Central memory CD8-positive, alpha-beta T cell (primary cell): ENCODE measurements at regions not wholly inside any gene's neighbourhood (a gene's known extent, or its start where the extent isn't known, plus 50 kb on each side); places are given as distances from the start of the nearest gene placed in this dataset.

ENCODE experiments used
- ATAC-seq: fragments of 150-1000 bp; cut with Tn5 transposase; replicated peaks from 2 replicates; pipeline ENCODE4 v1.10.0; 2022; ENCODE audit warnings: mild to moderate bottlenecking, moderate FRiP score, moderate number of reproducible peaks; ENCODE audit not compliant: poor library complexity, severe bottlenecking; ENCODE audit errors: extremely low read depth
- DNase-seq, 2 donors: peaks; one replicate each; pipeline ENCODE4 v3.0.0; 2021; ENCODE audit warnings: low spot score in 2 of 2
- H3K27ac Mint-ChIP-seq: one replicate; pipeline ENCODE4 v1.8.0; 2022; ENCODE audit warnings: low read depth, mild to moderate bottlenecking, moderate library complexity, mixed read lengths
- H3K27me3 Mint-ChIP-seq: one replicate; pipeline ENCODE4 v1.8.0; 2022; ENCODE audit warnings: mixed read lengths
- H3K36me3 Mint-ChIP-seq: one replicate; pipeline ENCODE4 v1.8.0; 2022; ENCODE audit warnings: mild to moderate bottlenecking, moderate library complexity, mixed read lengths; ENCODE audit not compliant: insufficient read depth
- H3K4me1 Mint-ChIP-seq: one replicate; pipeline ENCODE4 v1.8.0; 2022; ENCODE audit warnings: mixed read lengths
- H3K4me3 Mint-ChIP-seq: one replicate; pipeline ENCODE4 v1.8.0; 2022; ENCODE audit warnings: mild to moderate bottlenecking, moderate library complexity, mixed read lengths
- H3K9me3 Mint-ChIP-seq: one replicate; pipeline ENCODE4 v1.8.0; 2022; ENCODE audit warnings: mixed read lengths

DNA sequence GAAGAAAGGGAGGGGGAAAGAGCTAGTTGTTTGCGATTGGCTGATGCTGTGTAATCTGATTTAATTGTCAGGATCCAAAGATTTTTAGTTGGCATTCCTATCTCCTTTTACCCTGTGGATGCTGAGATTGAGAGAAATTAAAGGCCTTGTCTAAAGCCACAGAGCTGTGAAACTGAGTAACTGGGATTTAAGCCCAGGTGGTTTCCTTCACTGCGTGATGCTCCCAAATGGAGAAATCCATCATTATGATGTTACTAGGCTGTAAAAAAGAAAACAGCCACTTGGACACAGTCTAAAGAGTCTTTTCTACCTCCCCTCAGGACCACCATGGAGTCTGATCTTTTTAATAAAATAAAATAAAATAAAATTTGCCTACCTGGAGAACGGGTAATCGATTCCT is 883.0 kb upstream of the NR2F2 start:
- Mint-ChIP-seq H3K27me3 (peaks cover 6% of the 10 kb centered on the region), H3K9me3 (no peaks in the 10 kb centered on the region), H3K4me1 (peaks cover 32% of the 10 kb centered on the region), H3K4me3 (peak overlapping the region; percentile 48), H3K27ac (peak overlapping the region; percentile 11), H3K36me3 (peaks cover 7% of the 10 kb centered on the region)
- no peak for DNase-seq
- no peak for ATAC-seq

DNA sequence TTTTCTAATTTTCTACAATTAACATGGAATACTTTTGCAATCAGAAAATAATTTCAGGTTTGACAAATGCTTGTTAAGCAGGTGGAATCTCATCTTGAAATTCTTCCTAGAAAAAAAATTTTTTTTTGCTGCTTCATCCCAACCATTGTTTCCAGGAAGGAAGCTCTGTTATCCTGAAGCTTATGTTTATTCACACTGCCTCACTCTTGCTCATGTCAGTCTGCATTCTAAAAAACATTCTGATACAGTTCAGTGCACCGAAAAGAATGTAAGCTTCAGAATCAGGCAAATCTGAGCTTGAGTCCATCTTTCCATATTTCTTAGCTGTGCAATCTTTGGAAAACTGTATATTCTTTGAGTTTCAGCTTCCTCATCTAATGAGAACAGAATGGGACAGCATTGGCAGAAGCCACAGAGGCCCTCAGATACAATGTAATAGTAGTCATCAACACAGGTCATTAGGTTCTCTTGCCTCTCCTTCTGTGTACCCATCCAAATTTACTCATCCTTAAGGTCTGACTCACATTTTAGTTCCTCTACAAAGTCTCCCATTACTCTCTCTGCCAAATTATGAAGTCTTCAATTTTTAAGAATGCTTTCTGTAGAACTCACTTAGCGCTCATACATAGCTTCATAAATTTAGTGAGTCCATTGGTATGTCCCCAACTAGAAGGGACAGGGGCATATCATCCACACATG is 881.8 kb upstream of the NR2F2 start:
- DNase-seq (no peak), ATAC-seq (no peak)
- Mint-ChIP-seq H3K4me3 (no peak overlapping the region), H3K27me3 (no peaks in the 10 kb centered on the region), H3K27ac (no peak overlapping the region), H3K9me3 (no peaks in the 10 kb centered on the region), H3K36me3 (peaks cover 7% of the 10 kb centered on the region), H3K4me1 (peaks cover 25% of the 10 kb centered on the region)

DNA sequence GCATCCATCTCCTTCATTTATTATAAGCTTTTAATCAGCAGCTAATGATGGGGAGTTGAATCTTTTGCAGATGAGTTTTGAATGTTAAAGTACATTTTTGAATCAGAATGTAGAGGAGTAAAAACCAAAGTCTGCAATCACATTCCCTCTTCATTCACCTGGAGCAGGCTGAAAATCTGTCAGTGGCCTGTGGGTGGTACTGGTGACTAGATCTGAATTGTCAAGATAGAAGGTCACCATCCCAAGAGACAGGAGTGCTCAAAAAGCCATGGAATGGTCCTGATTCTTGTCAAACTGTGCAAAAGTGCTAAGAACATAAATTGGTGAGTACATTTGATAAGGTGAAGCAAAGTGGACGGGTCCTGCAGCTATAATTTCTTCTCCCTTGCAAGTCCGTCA is 881.3 kb upstream of the NR2F2 start:
- Mint-ChIP-seq H3K36me3 (peaks cover 7% of the 10 kb centered on the region), H3K4me1 (peaks cover 25% of the 10 kb centered on the region), H3K27ac (no peak overlapping the region), H3K4me3 (no peak overlapping the region), H3K27me3 (no peaks in the 10 kb centered on the region), H3K9me3 (no peaks in the 10 kb centered on the region)
- ATAC-seq (no peak), DNase-seq (no peak)

DNA sequence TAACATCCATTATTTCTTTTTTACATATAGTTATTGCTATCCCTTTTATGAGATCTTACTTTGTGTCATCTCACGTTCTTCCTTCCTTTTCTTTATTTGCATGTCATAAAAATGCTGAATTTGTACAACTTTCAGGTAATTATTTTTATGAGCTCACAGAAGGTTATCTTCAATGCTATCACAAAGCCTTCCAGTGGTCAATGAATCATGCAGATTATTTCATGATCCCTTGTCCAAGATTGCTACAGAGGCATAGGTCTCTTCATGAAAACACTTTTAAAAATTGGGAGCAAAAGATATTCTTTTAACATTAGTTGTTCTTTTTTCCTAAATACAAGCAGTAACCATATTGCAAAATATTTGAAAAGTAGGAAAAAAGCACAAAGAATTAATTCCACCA is 880.1 kb upstream of the NR2F2 start:
- H3K4me3 Mint-ChIP-seq, result no peak overlapping the region
- DNase-seq (no peak), ATAC-seq (no peak)
- peaks cover 5% of the 10 kb centered on the region for H3K36me3 Mint-ChIP-seq
- H3K9me3 Mint-ChIP-seq, result peaks cover 5% of the 10 kb centered on the region
- H3K27ac Mint-ChIP-seq, result no peak overlapping the region
- H3K4me1 Mint-ChIP-seq, result peaks cover 27% of the 10 kb centered on the region
- H3K27me3 Mint-ChIP-seq, result no peaks in the 10 kb centered on the region

DNA sequence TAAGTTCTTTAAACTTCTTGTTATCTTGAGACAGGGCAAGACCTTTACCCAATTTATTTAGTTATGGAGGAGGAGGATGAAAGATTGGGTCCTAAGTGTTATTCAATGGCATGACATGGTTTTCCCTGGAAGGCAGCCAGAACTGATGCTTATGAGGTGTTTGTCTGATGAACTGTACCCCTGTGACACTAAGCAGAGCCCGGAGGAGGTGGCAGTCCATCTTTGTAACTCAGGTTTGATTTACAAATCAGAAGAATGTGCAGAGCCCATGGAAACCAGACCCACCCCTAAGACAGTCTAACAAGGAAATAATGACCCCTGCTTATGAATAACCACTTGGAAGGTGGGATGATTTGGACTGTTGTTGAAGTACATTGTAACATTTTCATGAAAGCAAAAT is 878.6 kb upstream of the NR2F2 start:
- Mint-ChIP-seq H3K27ac (no peak overlapping the region), H3K4me1 (peaks cover 26% of the 10 kb centered on the region), H3K27me3 (no peaks in the 10 kb centered on the region), H3K9me3 (peaks cover 5% of the 10 kb centered on the region), H3K4me3 (no peak overlapping the region), H3K36me3 (peaks cover 2% of the 10 kb centered on the region)
- ATAC-seq (no peak), DNase-seq (no peak)

DNA sequence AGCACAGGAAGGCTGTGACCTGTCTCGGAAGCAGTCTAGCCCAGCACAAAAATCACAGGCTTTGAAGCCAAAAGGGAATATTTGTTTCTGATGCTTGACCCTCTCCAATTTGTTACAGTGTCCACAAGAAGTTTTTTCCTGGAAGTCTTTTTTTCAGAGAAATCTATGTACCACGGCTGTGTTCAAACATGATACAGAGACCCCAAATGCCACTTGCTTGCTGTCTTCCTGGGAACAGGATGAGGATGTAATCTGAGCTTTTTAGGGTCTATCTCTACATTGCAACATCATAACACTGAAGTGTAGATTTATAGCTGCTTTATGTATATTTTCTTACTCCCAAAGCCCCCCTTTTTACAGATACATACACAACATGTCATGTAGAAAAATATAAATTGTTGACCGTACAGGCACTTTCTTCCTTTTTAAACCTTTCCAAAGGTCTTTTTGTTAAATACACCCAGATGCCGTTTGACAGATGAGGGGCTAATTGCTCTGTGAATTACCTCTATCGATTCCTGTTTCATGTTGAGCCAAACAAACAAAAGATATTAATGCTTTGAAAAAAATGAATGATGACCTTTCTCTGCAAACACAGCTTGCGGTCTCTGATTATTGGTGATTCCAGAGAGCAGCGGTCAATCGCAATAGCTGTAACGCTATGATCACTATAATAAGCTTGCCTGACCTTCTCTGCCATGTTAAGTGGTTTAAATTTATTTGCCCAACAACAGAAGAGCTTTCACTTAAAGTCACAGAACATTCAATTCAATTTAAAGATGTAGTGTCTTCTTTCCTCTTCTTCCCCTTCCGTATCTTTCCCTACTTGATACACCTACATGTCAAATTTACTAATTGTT is 875.9 kb upstream of the NR2F2 start:
- no peak overlapping the region for H3K4me3 Mint-ChIP-seq
- peaks cover 17% of the 10 kb centered on the region for H3K4me1 Mint-ChIP-seq
- ATAC-seq, result no peak
- no peaks in the 10 kb centered on the region for H3K36me3 Mint-ChIP-seq
- DNase-seq, result no peak
- H3K27ac Mint-ChIP-seq, result no peak overlapping the region
- peaks cover 5% of the 10 kb centered on the region for H3K9me3 Mint-ChIP-seq
- no peaks in the 10 kb centered on the region for H3K27me3 Mint-ChIP-seq

DNA sequence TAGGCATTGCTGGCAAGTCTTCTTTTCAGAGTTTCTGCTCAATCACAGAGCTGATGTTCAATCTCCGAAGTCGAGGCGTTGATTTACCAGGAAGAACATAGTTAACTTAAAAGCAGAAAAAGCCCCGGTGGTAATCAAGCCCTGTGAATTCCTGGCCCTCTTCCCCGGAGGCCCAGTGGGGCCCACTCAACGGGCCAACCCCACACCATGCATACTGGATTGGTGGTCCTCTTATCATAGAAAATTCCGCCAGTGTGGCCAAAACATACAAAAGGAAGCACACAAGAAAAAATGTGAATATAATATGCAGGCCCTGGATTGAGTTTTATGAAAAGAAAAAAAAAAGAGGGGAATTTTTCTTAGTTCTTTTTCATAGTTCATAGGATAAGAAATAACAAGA is 873.0 kb upstream of the NR2F2 start:
- Mint-ChIP-seq H3K27ac (no peak overlapping the region), H3K36me3 (no peaks in the 10 kb centered on the region), H3K4me1 (peaks cover 17% of the 10 kb centered on the region), H3K4me3 (no peak overlapping the region), H3K9me3 (peaks cover 5% of the 10 kb centered on the region), H3K27me3 (no peaks in the 10 kb centered on the region)
- ATAC-seq (no peak), DNase-seq (no peak)

DNA sequence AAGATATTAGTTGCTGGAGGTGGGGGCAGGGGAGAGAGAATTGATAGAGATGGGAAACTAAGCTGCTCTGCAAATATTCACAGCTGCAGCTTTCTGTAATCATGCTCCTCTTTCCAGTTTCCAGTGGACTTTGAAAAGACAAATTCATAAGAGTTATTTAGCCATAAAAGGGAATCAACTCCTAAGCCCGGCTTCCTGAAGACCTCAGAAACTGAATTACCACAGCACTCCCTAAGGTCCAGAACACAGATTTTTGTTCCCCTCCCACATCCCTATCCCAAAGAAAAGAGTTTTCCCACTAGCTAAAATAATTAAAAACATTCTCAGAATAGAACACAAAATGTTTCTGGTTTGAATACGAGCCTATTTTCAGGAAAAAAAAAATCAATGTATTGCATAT is 871.8 kb upstream of the NR2F2 start:
- no peak overlapping the region for H3K27ac Mint-ChIP-seq
- H3K4me3 Mint-ChIP-seq, result no peak overlapping the region
- H3K27me3 Mint-ChIP-seq, result no peaks in the 10 kb centered on the region
- DNase-seq (no peak), ATAC-seq (no peak)
- peaks cover 5% of the 10 kb centered on the region for H3K9me3 Mint-ChIP-seq
- H3K4me1 Mint-ChIP-seq, result peaks cover 17% of the 10 kb centered on the region
- H3K36me3 Mint-ChIP-seq, result no peaks in the 10 kb centered on the region

DNA sequence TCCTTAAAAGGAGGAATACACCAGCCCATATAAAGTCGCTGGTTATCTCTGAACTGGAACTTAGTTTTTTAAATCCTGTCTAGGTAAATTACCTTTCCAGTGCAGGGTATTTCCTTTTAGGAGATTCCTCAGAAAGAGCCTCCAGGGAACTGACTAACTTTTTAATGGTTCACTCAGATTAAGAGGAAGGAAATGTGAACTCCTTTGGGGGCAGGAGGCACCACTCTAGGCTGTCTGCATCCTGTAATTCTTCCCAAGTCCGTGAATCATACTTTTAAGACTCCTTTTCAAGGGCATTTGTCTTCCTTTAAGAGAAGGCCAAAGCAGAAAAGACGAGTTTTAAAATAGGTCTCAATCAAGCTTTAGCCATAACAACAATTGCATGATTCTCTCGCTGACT is 871.2 kb upstream of the NR2F2 start:
- H3K4me3 Mint-ChIP-seq, result no peak overlapping the region
- H3K27ac Mint-ChIP-seq, result no peak overlapping the region
- no peak for ATAC-seq
- H3K27me3 Mint-ChIP-seq, result no peaks in the 10 kb centered on the region
- no peak for DNase-seq
- peaks cover 5% of the 10 kb centered on the region for H3K9me3 Mint-ChIP-seq
- H3K4me1 Mint-ChIP-seq, result peaks cover 17% of the 10 kb centered on the region
- no peaks in the 10 kb centered on the region for H3K36me3 Mint-ChIP-seq

DNA sequence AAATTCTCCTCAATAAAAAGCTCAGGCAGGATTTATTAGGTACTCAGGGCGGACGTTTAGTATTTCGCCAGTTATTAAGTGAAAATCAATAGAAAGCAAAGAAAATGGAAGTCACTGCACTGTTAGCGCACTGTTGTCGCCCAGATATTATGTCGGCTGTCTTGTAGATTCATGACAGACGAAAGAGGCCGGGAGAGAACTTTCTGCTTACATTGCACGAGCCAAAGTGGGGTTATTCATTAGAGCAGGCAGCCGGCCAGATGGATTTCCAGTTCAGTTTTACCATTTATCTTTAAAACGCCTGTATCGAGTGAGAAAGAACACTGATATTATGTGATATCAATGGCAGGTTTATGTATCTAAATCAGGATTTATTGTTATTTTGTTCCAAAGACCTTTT is 866.0 kb upstream of the NR2F2 start:
- no peaks in the 10 kb centered on the region for H3K36me3 Mint-ChIP-seq
- no peaks in the 10 kb centered on the region for H3K4me1 Mint-ChIP-seq
- no peak overlapping the region for H3K4me3 Mint-ChIP-seq
- no peak for DNase-seq
- H3K9me3 Mint-ChIP-seq, result no peaks in the 10 kb centered on the region
- H3K27ac Mint-ChIP-seq, result no peak overlapping the region
- H3K27me3 Mint-ChIP-seq, result no peaks in the 10 kb centered on the region
- ATAC-seq, result no peak

DNA sequence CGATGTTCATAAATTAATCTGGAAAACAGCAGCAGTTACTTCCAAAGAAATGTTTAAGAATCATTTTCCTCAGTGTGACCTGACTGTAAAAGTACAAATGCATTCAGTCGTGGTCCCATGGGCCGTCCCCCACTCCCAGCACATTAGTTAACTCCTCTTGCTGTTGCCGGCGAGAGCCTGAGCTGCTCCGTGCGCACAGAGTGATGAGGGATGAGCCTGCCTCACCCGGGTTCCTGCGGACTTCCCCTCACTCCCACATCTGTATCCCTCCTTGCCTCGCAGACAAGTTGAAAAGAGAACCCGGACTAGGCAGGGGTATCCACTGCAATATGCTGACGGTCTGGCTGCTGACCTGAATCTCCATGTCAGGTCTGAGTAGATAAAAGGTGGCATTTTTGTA is 861.7 kb upstream of the NR2F2 start:
- H3K4me3 Mint-ChIP-seq, result no peak overlapping the region
- no peaks in the 10 kb centered on the region for H3K36me3 Mint-ChIP-seq
- H3K27ac Mint-ChIP-seq, result no peak overlapping the region
- ATAC-seq, result no peak
- H3K4me1 Mint-ChIP-seq, result no peaks in the 10 kb centered on the region
- H3K27me3 Mint-ChIP-seq, result no peaks in the 10 kb centered on the region
- no peak for DNase-seq
- no peaks in the 10 kb centered on the region for H3K9me3 Mint-ChIP-seq

DNA sequence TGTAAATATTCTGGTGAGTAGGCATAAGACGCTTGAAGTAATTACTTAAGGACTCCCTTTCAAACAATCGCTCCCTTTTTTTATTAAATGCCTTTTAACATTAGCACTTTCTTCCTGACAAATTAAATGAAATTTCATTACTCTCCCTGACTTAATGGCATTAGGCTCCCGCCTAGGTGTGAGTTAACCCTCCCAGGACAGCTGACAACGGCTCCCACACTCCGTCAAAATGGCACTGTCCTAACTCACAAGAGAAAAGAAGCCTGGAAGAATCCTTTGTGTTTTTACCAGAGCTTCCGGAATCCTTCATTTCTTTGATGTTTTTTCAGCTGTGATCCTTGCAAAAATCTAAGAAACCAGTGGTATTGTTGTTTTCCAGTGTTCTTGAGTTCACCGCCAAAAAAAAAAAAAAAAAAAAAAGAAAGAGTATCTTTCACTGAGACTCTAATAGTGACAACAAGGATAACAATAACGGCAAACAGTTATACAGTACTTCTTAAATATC is 861.0 kb upstream of the NR2F2 start:
- no peak overlapping the region for H3K4me3 Mint-ChIP-seq
- no peaks in the 10 kb centered on the region for H3K27me3 Mint-ChIP-seq
- ATAC-seq (no peak), DNase-seq (no peak)
- no peak overlapping the region for H3K27ac Mint-ChIP-seq
- H3K36me3 Mint-ChIP-seq, result no peaks in the 10 kb centered on the region
- no peaks in the 10 kb centered on the region for H3K9me3 Mint-ChIP-seq
- H3K4me1 Mint-ChIP-seq, result no peaks in the 10 kb centered on the region

DNA sequence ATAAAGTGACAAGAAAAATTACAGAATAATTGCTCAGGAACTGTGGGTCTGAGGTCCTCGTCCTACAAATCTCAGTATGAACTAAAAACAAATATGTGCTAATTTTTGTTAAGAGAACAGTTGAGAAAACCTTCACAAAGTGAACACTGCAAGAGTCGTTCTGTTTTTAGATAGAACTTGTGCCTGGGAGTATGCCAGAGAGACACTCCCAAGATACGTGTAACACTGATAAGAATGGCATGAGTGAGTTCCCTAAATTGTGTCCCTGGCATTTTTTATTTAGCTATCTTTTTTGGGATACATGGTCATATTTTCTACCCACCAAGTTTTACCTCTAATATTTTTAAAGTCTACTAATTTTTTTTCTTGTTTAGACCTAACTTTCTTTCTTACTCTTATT is 860.0 kb upstream of the NR2F2 start:
- no peak for ATAC-seq
- no peak for DNase-seq
- no peaks in the 10 kb centered on the region for H3K27me3 Mint-ChIP-seq
- no peaks in the 10 kb centered on the region for H3K4me1 Mint-ChIP-seq
- no peak overlapping the region for H3K27ac Mint-ChIP-seq
- H3K4me3 Mint-ChIP-seq, result no peak overlapping the region
- H3K9me3 Mint-ChIP-seq, result no peaks in the 10 kb centered on the region
- H3K36me3 Mint-ChIP-seq, result no peaks in the 10 kb centered on the region
